GM21529 (cell line): ENCODE measurements at regions not wholly inside any gene's neighbourhood (a gene's known extent, or its start where the extent isn't known, plus 50 kb on each side); places are given as distances from the start of the nearest gene placed in this dataset.
"Not testable (repeated sequence)": the region's sequence is repeated elsewhere in the genome, so short reads cannot be mapped to it uniquely, and the experiment has no call there.

ENCODE experiments used
- ATAC-seq: cut with Tn5 transposase; IDR thresholded peaks from one replicate; pipeline ENCODE4 v1.9.1; 2021; ENCODE audit not compliant: unreplicated experiment

- ATAC-seq = no peak
These were observed 361.6 kb upstream of the SULF2 start for GRCh38 chr20:48146877-48147276.

GRCh38 chr20:48146308-48146707 lies 361.0 kb upstream of the SULF2 start:
- no peak for ATAC-seq

DNA sequence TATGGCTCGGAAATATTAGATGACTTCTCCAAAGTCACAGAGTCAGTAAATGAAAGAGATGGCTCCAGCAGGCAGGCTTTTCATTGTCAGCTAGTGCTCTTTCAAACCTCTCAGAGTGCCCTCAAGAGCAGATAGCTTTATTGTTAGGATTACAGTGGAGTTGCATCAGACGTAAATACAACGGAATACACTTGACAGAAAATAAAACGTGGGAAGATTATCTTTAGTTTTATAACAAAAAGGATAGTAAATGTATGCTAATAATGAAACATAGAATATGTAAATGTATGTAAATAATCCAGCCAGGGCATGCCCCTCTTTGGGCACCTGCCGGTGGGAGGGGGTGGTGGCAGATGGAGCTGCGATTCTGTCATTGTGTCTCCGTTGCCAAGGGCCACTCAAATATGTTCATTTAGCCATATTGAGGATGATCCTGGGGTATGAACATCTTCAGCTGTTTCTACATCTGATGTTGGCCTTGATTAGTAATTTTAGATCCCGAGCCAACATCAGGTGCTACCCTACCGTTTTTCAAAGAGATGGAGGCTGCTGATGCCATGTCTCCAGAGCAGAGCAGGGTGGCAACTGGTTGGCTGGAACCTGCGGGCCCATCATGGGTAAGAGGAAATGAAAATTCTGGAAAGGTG lies 358.3 kb upstream of the SULF2 start:
- no peak for ATAC-seq

- no peak for ATAC-seq
These were observed 357.2 kb upstream of the SULF2 start for GRCh38 chr20:48142516-48142773.

DNA sequence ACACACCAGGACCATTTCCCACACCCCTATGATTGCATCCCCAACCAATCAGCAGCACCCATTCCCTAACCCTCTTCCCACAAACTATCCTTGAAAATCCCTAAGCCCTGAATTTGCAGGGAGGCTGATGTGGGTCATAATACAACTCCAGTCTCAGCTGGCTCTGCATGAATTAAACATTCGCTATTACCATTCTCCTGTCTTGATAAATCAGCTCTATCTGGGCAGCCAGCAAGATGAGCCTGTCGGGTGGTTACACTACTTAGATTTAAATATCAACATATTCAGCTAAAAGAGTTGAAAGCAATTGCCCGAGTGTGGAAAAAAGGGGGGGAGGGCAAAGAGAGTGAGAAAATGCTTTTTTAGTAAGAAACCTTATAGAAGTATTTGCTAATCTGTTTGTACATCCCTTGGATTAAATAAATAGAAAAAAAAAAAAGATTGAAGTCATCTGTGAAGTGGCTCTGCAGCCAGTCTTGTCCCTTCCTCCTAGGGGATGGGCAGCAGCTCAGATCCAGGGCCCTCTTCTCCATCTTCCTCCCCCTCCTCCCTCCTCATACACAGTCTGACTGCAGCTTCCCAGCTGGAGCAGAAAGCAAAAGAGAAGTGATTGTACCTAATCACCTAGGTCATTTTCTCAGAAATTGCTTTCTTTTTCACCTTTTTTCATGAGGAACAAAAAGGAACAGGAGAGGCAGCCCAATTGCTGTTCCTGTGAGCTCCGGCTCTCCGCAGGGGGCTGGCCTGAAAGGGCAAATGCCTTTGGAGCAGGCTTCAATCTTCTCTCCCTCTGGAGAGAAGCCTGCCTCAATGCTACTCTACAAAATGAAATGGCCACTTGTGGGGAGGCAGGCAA lies 356.6 kb upstream of the SULF2 start:
- ATAC-seq = no peak

GRCh38 chr20:48139262-48140041 lies 354.2 kb upstream of the SULF2 start:
- no peak for ATAC-seq

- no peak for ATAC-seq
These were observed 347.6 kb upstream of the SULF2 start for GRCh38 chr20:48132834-48133233.

DNA sequence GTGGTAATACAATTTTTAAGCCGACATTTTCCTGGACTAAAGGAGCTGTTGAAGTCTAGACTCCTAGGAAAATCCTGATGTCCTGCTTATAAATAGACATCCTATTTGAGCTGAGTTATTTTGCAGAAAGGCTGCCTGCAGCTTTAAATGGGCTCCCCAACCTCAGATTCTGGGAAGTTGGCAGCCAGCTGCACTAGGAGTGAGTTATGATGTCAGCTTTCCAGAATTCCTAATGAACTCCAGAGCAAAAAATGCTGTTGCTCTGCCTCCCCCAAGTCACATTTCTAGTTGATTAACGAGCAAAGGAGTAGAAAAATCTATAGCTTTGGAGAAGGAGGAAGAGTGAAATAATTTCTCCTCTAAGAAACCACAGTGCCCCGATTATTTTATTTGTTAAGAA lies 346.3 kb upstream of the SULF2 start:
- ATAC-seq = no peak

- ATAC-seq = no peak
These were observed 344.2 kb upstream of the SULF2 start for GRCh38 chr20:48129345-48129942.

- ATAC-seq = no peak
These were observed 343.2 kb upstream of the SULF2 start for GRCh38 chr20:48128436-48128835.

DNA sequence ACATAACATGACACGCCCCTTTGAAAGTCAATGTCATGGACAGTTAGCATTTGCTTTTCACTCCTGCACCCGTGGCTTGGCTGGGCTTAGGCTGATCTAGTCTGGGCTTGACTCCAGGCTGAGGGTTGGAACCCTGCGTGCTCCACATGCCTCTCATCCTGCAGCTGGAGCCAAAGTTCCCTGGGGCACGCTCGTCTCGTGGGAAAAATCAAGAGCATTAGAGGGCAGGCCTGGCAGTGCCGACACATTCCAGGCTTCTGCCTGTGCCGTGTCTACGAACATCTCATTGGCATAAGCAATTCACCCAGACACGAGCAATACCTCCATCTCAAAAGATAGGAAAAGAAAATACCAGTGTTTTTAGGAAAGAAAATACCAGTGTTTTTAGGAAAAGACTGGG lies 342.7 kb upstream of the SULF2 start:
- ATAC-seq = not testable (repeated sequence)

DNA sequence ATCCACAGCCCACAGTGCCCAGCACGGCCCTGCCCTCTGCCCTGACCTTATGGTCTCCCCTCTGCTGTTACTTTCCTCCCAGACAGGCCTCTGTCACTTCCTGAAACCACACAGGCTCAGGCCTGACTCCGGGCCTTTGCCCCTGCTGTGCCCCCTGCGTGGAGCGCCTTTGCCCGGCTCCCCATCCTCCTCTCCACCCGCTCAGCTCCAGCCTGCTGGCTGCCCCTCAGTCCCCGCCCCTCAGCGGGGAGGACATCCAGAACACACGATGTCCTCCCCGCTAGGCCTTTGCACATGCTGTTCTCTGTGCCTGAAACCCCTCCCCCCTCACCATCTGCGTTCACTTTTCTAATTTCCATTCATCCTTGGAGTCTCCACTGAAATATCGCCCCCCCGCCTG lies 341.9 kb upstream of the SULF2 start:
- ATAC-seq = not testable (repeated sequence)

DNA sequence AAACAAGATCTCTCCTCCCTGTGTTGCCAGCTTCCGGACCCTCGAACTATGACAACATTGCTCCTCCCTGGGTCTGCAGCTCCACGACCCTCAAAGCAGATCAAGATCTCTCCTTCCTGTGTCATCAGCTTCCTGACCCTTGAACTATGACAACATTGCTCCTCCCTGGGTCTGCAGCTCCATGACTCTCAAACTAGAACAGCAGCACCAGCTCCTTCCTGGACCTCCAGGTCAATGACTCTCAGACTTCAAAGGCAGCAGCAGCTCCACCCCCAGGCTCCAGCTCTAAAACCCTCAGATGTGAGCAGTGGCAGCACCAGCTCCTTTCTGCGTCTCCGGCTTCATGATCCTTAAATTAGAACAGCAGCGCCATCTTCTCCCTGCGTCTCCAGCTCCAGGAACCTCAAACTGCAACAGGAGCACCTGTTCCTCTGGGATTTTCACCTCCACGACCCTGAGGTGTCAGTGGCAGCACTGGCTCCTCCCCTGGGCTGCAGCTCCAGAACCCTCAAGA lies 341.0 kb upstream of the SULF2 start:
- no peak for ATAC-seq

DNA sequence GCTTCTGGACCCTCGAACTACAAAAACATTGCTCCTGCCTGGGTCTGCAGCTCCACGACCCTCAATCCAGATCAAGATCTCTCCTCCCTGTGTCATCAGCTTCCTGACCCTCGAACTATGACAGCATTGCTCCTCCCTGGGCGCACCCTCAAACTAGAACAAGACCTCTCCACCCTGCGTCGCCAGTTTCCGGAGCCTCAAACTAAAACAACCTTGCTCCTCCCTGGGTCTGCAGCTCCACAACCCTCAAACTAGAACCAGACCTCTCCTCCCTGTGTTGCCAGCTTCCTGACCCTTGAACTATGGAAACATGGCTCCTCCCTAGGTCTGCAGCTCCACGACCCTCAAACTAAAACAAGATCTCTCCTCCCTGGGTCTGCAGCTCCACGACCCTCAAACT lies 339.7 kb upstream of the SULF2 start:
- ATAC-seq = no peak

DNA sequence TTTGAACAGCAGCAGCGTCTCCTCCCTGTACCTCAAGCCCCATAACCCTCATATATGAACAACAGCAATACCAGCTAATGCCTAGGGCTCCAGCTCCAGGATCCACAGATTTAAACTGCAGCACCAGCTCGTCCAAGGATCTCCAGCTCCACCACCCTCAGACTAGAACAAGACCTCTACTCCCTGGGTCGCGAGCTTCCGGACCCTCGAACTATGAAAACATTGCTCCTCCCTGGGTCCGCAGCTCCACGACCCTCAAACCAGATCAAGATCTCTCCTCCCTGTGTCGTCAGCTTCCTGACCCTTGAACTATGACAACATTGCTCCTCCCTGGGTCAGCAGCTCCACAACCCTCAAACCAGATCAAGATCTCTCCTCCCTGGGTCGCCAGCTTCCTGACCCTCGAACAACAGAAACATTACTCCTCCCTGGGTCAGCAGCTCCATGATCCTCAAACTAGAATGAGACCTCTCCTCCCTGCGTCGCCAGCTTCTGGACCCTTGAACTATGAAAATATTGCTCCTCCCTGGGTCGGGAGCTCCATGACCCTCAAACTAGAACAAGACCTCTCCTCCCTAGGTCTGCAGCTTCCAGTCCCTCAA lies 339.0 kb upstream of the SULF2 start:
- ATAC-seq = no peak

- no peak for ATAC-seq
These were observed 334.8 kb upstream of the SULF2 start for GRCh38 chr20:48120120-48120519.

- not testable (repeated sequence) for ATAC-seq
These were observed 334.1 kb upstream of the SULF2 start for GRCh38 chr20:48119389-48119788.

DNA sequence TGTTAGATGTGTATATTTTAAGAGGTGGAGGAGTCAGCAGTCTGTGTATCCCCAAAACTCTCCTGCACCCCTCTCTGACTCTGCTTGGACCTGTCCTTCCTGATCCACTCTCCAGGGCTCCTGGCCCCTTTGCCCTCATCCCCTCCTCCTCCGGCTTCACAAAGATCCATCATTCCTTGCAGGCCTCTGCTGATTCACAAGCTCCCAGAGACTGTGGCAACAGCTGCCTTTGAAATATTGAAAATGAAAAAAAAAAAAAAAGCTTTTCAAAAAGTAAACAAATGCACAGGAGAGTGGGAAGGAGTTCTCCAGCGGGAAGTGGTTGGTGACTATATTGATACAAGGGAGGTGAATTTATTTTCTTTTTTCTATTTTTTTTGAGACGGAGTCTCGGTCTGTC lies 330.2 kb upstream of the SULF2 start:
- ATAC-seq = no peak

DNA sequence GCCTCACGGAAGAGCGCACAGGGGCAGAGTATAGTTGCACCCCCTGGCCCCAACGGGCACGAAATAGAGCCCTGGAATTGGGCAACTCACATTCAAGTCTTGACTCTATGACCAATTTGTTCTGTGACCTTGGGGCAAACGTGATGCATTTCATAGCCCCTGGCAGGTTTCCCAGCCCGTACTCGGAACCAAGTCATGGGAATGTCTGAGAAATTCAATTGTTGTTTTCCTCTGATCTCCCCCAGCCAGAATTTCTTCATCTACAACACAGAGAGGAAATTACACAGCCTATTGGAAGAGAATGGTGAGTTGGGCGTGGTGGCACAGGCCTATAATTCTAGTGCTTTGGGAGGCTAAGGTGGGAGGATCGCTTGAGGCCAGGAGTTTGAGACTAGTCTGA lies 322.3 kb upstream of the SULF2 start:
- ATAC-seq = no peak

DNA sequence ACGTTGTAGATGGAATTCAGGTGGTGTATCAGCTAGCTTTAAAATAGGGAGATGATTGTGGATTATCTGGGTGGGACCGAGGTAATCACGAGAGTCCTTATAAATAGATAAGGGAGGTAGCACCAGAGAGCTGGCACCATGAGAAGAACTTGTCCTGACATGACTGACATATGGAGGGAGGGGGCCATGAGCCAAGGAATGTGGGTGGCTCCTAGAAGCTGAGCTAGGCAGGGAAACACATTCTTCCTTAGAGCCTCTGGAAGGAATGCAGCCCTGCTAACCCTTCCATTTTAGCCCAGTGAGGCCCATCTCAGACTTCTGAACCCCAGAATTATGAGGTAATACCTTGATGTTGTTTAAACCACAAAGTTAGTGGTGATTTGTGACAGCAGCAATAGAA lies 321.1 kb upstream of the SULF2 start:
- no peak for ATAC-seq

DNA sequence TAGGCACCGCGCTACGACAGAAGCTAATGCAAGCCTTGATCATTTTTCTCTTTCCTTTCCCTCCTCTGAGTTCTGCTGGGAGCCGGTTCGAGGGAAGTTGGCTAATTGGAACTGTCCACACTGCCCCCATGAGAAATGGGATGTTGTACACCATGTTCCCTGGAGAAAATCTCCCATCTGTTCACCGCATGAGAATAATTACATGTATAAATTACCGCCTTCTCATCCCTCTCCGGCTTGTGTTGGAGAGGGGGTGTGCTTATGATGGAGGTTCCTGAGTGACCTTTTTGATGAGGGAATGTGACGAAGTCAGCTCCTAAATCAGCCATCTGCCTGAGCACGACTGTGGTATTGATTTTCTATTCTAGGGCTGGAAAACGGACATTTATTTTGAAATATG lies 320.2 kb upstream of the SULF2 start:
- ATAC-seq = no peak
